H1 (cell line): ENCODE measurements at regions not wholly inside any gene's neighbourhood (a gene's known extent, or its start where the extent isn't known, plus 50 kb on each side); places are given as distances from the start of the nearest gene placed in this dataset.
A peak's percentile ranks its signal among the peaks of the same experiment; 100 is the strongest.

ENCODE experiments used
- TF ChIP-seq, protein P1 (sequence below), 3 experiments: IDR thresholded peaks; 1 replicate in 2 of 3; 2 replicates in 1 of 3; pipeline versions ENCODE4 v1.5.1 to v1.6.1; 2011; ENCODE audit warnings: low read length in 3 of 3, mild to moderate bottlenecking in 3 of 3, inconsistent platforms in 2 of 3, low read depth in 1 of 3, moderate library complexity in 1 of 3; ENCODE audit not compliant: insufficient read depth in 1 of 3; ENCODE audit errors: control extremely low read depth in 1 of 3

DNA sequence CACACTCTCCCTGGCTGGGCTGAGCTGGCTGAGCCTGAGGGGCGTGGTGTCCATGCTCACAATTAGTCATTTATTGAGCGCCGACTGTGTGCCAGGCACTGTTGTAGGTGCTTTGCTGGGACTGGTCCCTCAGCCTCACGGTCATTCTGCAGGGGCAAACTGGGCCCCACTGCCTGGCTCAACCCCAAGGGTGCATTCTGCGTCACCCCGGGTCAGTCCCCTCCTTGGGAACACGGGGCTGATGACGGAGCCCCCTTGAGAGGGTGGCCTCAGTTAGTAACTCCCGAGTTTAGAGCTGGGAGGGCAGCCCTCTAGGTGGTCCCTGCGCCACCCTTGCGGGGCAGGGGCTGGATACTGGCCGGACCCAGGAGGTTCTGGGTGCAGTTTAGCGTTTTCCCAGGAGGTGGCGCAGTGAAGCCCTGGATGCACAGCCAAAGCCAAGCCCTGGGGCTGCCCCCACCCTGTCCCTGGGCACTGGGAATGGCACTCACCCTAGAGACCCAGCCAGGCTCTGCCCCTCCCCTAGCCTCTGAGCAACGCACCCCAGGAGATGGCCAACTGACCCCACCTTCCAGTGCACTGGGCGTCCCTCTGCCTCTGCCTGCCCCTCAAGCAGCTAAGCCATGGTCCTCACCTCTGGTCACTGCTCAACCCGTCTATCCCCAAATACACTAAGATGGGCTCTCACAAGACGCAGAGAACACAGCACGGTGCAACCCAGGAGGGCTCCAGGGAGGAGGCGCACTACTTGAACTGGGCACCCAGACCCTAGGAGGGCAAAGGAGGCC, 243.2 kb upstream of the GSE1 start (continued):
- TF ChIP-seq, protein P1, sequence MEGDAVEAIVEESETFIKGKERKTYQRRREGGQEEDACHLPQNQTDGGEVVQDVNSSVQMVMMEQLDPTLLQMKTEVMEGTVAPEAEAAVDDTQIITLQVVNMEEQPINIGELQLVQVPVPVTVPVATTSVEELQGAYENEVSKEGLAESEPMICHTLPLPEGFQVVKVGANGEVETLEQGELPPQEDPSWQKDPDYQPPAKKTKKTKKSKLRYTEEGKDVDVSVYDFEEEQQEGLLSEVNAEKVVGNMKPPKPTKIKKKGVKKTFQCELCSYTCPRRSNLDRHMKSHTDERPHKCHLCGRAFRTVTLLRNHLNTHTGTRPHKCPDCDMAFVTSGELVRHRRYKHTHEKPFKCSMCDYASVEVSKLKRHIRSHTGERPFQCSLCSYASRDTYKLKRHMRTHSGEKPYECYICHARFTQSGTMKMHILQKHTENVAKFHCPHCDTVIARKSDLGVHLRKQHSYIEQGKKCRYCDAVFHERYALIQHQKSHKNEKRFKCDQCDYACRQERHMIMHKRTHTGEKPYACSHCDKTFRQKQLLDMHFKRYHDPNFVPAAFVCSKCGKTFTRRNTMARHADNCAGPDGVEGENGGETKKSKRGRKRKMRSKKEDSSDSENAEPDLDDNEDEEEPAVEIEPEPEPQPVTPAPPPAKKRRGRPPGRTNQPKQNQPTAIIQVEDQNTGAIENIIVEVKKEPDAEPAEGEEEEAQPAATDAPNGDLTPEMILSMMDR (IDR thresholded peaks at IDR 0.05; ENCODE audit: control extremely low read depth in 1 of 3, insufficient read depth in 1 of 3, low read depth in 1 of 3, low read length in 3 of 3): peak; percentile 74 to 87 (median 80)
